NCI-H1092 treated with DMSO at 0.1 percent for 48 hours (cell line): ENCODE measurements at regions not wholly inside any gene's neighbourhood (a gene's known extent, or its start where the extent isn't known, plus 50 kb on each side); places are given as distances from the start of the nearest gene placed in this dataset.
"Not testable (repeated sequence)": the region's sequence is repeated elsewhere in the genome, so short reads cannot be mapped to it uniquely, and the experiment has no call there.

Experiments used
- DNase-seq: peaks from one replicate; lab custom pipeline; 2025; lab: John Stamatoyannopoulos, UW

- DNase-seq: no peak
These were observed 254.6 kb upstream of the LRRC4C start for GRCh38 chr11:41714101-41714500.

GRCh38 chr11:41716862-41717261, 257.4 kb upstream of the LRRC4C start:
- DNase-seq: no peak

GRCh38 chr11:41720761-41721160, 261.3 kb upstream of the LRRC4C start:
- DNase-seq: no peak

- DNase-seq: not testable (repeated sequence)
These were observed 268.7 kb upstream of the LRRC4C start for GRCh38 chr11:41728161-41728560.

- no peak for DNase-seq
These were observed 315.8 kb upstream of the LRRC4C start for GRCh38 chr11:41775296-41775695.

- DNase-seq: no peak
These were observed 320.0 kb upstream of the LRRC4C start for GRCh38 chr11:41779401-41779960.

GRCh38 chr11:41781441-41781840, 322.0 kb upstream of the LRRC4C start:
- DNase-seq: no peak

GRCh38 chr11:41784513-41785335, 325.3 kb upstream of the LRRC4C start:
- DNase-seq: no peak

- DNase-seq: no peak
These were observed 326.6 kb upstream of the LRRC4C start for GRCh38 chr11:41786087-41786486.

- DNase-seq: no peak
These were observed 328.7 kb upstream of the LRRC4C start for GRCh38 chr11:41788177-41788576.

- no peak for DNase-seq
These were observed 329.9 kb upstream of the LRRC4C start for GRCh38 chr11:41789376-41789775.

- no peak for DNase-seq
These were observed 335.6 kb upstream of the LRRC4C start for GRCh38 chr11:41795004-41795403.

- DNase-seq: no peak
These were observed 340.3 kb upstream of the LRRC4C start for GRCh38 chr11:41799754-41800153.

GRCh38 chr11:41803895-41804294, 344.4 kb upstream of the LRRC4C start:
- DNase-seq: no peak

GRCh38 chr11:41816396-41816795, 356.9 kb upstream of the LRRC4C start:
- DNase-seq: no peak

- not testable (repeated sequence) for DNase-seq
These were observed 364.8 kb upstream of the LRRC4C start for GRCh38 chr11:41824287-41824686.

GRCh38 chr11:41826085-41826484, 366.6 kb upstream of the LRRC4C start:
- DNase-seq: no peak

GRCh38 chr11:41836431-41836830, 377.0 kb upstream of the LRRC4C start:
- DNase-seq: no peak

GRCh38 chr11:41842673-41843072, 383.2 kb upstream of the LRRC4C start:
- DNase-seq: no peak

GRCh38 chr11:41845066-41845465, 385.6 kb upstream of the LRRC4C start:
- DNase-seq: no peak

GRCh38 chr11:41848349-41848748, 388.9 kb upstream of the LRRC4C start:
- no peak for DNase-seq

GRCh38 chr11:41849250-41849649, 389.8 kb upstream of the LRRC4C start:
- no peak for DNase-seq

- DNase-seq: no peak
These were observed 392.3 kb upstream of the LRRC4C start for GRCh38 chr11:41851743-41852142.

- DNase-seq: no peak
These were observed 402.4 kb upstream of the LRRC4C start for GRCh38 chr11:41861838-41862237.
